ENCODE measurements at regions not wholly inside any gene's neighbourhood (a gene's known extent, or its start where the extent isn't known, plus 50 kb on each side); places are given as distances from the start of the nearest gene placed in this dataset.
"Not testable (repeated sequence)": the region's sequence is repeated elsewhere in the genome, so short reads cannot be mapped to it uniquely, and the experiment has no call there.

DNA sequence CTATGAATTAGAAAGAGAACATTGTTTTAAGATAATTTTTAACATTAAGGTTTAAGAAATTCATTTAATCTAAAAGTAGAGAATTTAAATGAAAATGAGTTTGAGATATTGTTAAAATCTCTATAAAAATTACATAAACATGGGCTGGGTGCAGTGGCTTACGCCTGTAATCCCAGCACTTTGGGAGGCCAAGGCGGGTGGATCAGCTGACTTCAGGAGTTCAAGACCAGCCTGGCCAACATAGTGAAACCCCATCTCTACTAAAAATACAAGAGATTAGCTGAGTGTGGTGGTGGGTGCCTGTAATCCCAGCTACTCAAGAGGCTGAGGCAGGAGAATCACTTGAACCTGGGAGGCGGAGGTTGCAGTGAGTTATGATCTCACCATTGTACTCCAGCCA lies 1379.6 kb downstream of the NCAM2 start:
- H4K8ac ChIP-seq (ENCODE audit: extremely low read depth, insufficient read depth, low read length); H4K91ac ChIP-seq (replicated peaks; ENCODE audit: insufficient read length, low read length); DNase-seq (ENCODE audit: low read depth in 1 of 2, low spot score in 2 of 2); H3K4me3 ChIP-seq (ENCODE audit: extremely low read depth in 1 of 4, insufficient read depth in 2 of 4, low read depth in 3 of 4, low read length in 4 of 4); H2BK12ac ChIP-seq (ENCODE audit: low read depth, low read length); H2BK15ac ChIP-seq (ENCODE audit: low read length); FAIRE-seq; H4K20me1 ChIP-seq (replicated peaks in 1 of 2; ENCODE audit: control insufficient read depth in 1 of 2, insufficient read depth in 2 of 2, low read length in 2 of 2); H3K79me1 ChIP-seq (ENCODE audit: low read depth, low read length); H3K14ac ChIP-seq (ENCODE audit: insufficient read length); H3K18ac ChIP-seq (ENCODE audit: extremely low read depth, low read length); CTCF ChIA-PET (ENCODE audit: partially characterized antibody); H3K9ac ChIP-seq (replicated peaks in 1 of 4; ENCODE audit: extremely low read depth in 1 of 4, low read depth in 3 of 4, low read length in 3 of 4); H2AK5ac ChIP-seq (ENCODE audit: low read depth, low read length); H3K4ac ChIP-seq (replicated peaks; ENCODE audit: insufficient read length, low read depth, low read length); H2BK20ac ChIP-seq (ENCODE audit: low read length); H3K23me2 ChIP-seq (ENCODE audit: low read depth, low read length); H3K4me1 ChIP-seq (replicated peaks in 1 of 4; ENCODE audit: control insufficient read depth in 3 of 4, insufficient read depth in 4 of 4, low read length in 3 of 4); H4K5ac ChIP-seq (ENCODE audit: insufficient read length, low read depth, low read length); H2BK5ac ChIP-seq (ENCODE audit: low read depth, low read length); H2BK120ac ChIP-seq (replicated peaks; ENCODE audit: low read depth, low read length); POLR2A ChIA-PET (ENCODE audit: partially characterized antibody); H3K4me2 ChIP-seq (ENCODE audit: insufficient read depth in 1 of 2, low read depth in 2 of 2, low read length in 2 of 2); H3K36me3 ChIP-seq (ENCODE audit: control insufficient read depth in 2 of 4, insufficient read depth in 4 of 4, low read length in 3 of 4); H3K56ac ChIP-seq (replicated peaks; ENCODE audit: insufficient read length, low read depth, low read length); H3K79me2 ChIP-seq (ENCODE audit: control insufficient read depth in 1 of 2, insufficient read depth in 2 of 2, low read length in 2 of 2); H3K27ac ChIP-seq (ENCODE audit: low read depth, low read length); H3K9me3 ChIP-seq (ENCODE audit: insufficient read depth in 2 of 2, low read depth in 1 of 2, low read length in 1 of 2); H3K23ac ChIP-seq (ENCODE audit: insufficient read length); H2AFZ ChIP-seq (ENCODE audit: low read length): not testable (repeated sequence)
- WGBS, 2 experiments (ENCODE audit: extremely low coverage in 1 of 2, insufficient coverage in 1 of 2, insufficient read length in 1 of 2, insufficient replicate concordance in 2 of 2, low coverage in 1 of 2, low lambda C conversion rate in 2 of 2, missing lambda C conversion rate in 1 of 2) = 93% methylated on average over 3 of the region's 3 CpGs; no CpG with 5 or more reads in 1 of the 2 experiments
- peaks cover 2 to 24% (median 11%) of the 10 kb centered on the region in 4 experiments for H3K27me3 ChIP-seq (replicated peaks in 1 of 4; ENCODE audit: control insufficient read depth in 3 of 4, extremely low read depth in 1 of 4, insufficient read depth in 3 of 4, low read length in 3 of 4)

Data from H1 (cell line).